ENCODE measurements at regions not wholly inside any gene's neighbourhood (a gene's known extent, or its start where the extent isn't known, plus 50 kb on each side); places are given as distances from the start of the nearest gene placed in this dataset.

DNA sequence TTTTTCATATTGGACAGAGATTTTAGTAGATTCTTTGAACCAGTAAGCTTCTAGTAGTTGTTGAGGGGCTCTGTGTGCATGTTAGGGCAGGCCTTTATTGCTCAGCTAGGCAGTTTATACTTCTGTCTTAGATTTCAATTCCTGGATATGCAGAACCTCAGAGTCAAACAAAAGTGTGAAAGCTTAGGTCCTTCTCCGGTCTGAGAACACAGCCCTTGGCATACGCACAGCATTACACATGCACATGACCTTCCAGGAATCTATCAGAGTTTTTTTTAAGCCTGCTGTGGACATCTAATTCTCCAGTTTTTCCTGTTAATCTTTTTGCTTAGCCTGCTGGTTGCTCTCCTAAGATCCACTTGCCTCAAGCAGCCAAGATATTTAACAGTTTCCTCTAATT, 77.9 kb upstream of the KL start:
- H3K4me3 ChIP-seq (replicated peaks in 1 of 3; ENCODE audit: insufficient read depth in 1 of 3, low read depth in 2 of 3, low read length in 3 of 3), result no peak overlapping the region
- intact Hi-C loops (cut with micrococcal nuclease; ENCODE audit: unreplicated experiment), result no loop called here
- in situ Hi-C loops (cut with HindIII; ENCODE audit: extremely low pct_ligation_motif_present, low pct_unique_long_range_greater_than_20kb), result no loop called here
- WGBS (ENCODE audit: low lambda C conversion rate), result 79% methylated on average over 2 of the region's 2 CpGs
- ChIA-PET POLR2A (no interaction called here), CTCF (ENCODE audit: low intra/inter-chr PET ratio, low total read pairs) (no interaction called here)
- H3K9ac ChIP-seq (ENCODE audit: insufficient read depth, low read depth, low read length), result no peak overlapping the region
- BruUV-seq (replicated peaks), result no TSS peak
- FAIRE-seq, result no peak
- no peak overlapping the region for H2AFZ ChIP-seq (ENCODE audit: low read length)
- no peak for ATAC-seq
- H3K27ac ChIP-seq (ENCODE audit: extremely low read length, insufficient read depth, low read length), result no peak overlapping the region
- H3K79me2 ChIP-seq (ENCODE audit: insufficient read depth, low read length), result no peaks in the 10 kb centered on the region
- H3K4me1 ChIP-seq (ENCODE audit: insufficient read depth, low read length), result no peaks in the 10 kb centered on the region
- no peaks in the 10 kb centered on the region; the same call in 1 of the 2 replicates for H3K9me3 ChIP-seq (ENCODE audit: low read length)
- no peaks in the 10 kb centered on the region for H3K36me3 ChIP-seq (replicated peaks in 1 of 2; ENCODE audit: control insufficient read depth in 1 of 2, insufficient read depth in 2 of 2, low read length in 2 of 2)
- H4K20me1 ChIP-seq (ENCODE audit: insufficient read depth, low read length), result no peaks in the 10 kb centered on the region
- DNase-seq (ENCODE audit: low spot score), result no peak
- no peak overlapping the region for H3K4me2 ChIP-seq (ENCODE audit: low read depth, low read length)
- 0 out of 5 replicates have a peak, but pooled peaks cover 0 to 1% of the 10 kb centered on the region in 2 experiments for H3K27me3 ChIP-seq (ENCODE audit: control insufficient read depth in 1 of 2, insufficient read depth in 2 of 2, low read length in 2 of 2)
- TF ChIP-seq SMC3 (IDR thresholded peaks at IDR 0.05; ENCODE audit: low read length), result no peak
- TF ChIP-seq RAD51 (IDR thresholded peaks at IDR 0.05; ENCODE audit: borderline replicate concordance), result no peak
- TF ChIP-seq, protein P1, sequence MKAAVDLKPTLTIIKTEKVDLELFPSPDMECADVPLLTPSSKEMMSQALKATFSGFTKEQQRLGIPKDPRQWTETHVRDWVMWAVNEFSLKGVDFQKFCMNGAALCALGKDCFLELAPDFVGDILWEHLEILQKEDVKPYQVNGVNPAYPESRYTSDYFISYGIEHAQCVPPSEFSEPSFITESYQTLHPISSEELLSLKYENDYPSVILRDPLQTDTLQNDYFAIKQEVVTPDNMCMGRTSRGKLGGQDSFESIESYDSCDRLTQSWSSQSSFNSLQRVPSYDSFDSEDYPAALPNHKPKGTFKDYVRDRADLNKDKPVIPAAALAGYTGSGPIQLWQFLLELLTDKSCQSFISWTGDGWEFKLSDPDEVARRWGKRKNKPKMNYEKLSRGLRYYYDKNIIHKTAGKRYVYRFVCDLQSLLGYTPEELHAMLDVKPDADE (CRISPR knock-in tag; IDR thresholded peaks at IDR 0.05), result no peak
- no peak for TF ChIP-seq ZNF607 (CRISPR knock-in tag; IDR thresholded peaks at IDR 0.05; ENCODE audit: borderline replicate concordance)
- TF ChIP-seq ZNF230 (CRISPR knock-in tag; IDR thresholded peaks at IDR 0.05), result no peak
- TF ChIP-seq, protein P2, sequence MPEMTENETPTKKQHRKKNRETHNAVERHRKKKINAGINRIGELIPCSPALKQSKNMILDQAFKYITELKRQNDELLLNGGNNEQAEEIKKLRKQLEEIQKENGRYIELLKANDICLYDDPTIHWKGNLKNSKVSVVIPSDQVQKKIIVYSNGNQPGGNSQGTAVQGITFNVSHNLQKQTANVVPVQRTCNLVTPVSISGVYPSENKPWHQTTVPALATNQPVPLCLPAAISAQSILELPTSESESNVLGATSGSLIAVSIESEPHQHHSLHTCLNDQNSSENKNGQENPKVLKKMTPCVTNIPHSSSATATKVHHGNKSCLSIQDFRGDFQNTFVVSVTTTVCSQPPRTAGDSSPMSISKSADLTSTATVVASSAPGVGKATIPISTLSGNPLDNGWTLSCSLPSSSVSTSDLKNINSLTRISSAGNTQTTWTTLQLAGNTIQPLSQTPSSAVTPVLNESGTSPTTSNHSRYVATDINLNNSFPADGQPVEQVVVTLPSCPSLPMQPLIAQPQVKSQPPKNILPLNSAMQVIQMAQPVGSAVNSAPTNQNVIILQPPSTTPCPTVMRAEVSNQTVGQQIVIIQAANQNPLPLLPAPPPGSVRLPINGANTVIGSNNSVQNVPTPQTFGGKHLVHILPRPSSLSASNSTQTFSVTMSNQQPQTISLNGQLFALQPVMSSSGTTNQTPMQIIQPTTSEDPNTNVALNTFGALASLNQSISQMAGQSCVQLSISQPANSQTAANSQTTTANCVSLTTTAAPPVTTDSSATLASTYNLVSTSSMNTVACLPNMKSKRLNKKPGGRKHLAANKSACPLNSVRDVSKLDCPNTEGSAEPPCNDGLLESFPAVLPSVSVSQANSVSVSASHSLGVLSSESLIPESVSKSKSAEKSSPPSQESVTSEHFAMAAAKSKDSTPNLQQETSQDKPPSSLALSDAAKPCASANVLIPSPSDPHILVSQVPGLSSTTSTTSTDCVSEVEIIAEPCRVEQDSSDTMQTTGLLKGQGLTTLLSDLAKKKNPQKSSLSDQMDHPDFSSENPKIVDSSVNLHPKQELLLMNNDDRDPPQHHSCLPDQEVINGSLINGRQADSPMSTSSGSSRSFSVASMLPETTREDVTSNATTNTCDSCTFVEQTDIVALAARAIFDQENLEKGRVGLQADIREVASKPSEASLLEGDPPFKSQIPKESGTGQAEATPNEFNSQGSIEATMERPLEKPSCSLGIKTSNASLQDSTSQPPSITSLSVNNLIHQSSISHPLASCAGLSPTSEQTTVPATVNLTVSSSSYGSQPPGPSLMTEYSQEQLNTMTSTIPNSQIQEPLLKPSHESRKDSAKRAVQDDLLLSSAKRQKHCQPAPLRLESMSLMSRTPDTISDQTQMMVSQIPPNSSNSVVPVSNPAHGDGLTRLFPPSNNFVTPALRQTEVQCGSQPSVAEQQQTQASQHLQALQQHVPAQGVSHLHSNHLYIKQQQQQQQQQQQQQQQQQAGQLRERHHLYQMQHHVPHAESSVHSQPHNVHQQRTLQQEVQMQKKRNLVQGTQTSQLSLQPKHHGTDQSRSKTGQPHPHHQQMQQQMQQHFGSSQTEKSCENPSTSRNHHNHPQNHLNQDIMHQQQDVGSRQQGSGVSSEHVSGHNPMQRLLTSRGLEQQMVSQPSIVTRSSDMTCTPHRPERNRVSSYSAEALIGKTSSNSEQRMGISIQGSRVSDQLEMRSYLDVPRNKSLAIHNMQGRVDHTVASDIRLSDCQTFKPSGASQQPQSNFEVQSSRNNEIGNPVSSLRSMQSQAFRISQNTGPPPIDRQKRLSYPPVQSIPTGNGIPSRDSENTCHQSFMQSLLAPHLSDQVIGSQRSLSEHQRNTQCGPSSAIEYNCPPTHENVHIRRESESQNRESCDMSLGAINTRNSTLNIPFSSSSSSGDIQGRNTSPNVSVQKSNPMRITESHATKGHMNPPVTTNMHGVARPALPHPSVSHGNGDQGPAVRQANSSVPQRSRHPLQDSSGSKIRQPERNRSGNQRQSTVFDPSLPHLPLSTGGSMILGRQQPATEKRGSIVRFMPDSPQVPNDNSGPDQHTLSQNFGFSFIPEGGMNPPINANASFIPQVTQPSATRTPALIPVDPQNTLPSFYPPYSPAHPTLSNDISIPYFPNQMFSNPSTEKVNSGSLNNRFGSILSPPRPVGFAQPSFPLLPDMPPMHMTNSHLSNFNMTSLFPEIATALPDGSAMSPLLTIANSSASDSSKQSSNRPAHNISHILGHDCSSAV (CRISPR knock-in tag; IDR thresholded peaks at IDR 0.05; ENCODE audit: borderline replicate concordance), result no peak
- TF ChIP-seq ZKSCAN5 (CRISPR knock-in tag; IDR thresholded peaks at IDR 0.05), result no peak
- TF ChIP-seq, protein P3, sequence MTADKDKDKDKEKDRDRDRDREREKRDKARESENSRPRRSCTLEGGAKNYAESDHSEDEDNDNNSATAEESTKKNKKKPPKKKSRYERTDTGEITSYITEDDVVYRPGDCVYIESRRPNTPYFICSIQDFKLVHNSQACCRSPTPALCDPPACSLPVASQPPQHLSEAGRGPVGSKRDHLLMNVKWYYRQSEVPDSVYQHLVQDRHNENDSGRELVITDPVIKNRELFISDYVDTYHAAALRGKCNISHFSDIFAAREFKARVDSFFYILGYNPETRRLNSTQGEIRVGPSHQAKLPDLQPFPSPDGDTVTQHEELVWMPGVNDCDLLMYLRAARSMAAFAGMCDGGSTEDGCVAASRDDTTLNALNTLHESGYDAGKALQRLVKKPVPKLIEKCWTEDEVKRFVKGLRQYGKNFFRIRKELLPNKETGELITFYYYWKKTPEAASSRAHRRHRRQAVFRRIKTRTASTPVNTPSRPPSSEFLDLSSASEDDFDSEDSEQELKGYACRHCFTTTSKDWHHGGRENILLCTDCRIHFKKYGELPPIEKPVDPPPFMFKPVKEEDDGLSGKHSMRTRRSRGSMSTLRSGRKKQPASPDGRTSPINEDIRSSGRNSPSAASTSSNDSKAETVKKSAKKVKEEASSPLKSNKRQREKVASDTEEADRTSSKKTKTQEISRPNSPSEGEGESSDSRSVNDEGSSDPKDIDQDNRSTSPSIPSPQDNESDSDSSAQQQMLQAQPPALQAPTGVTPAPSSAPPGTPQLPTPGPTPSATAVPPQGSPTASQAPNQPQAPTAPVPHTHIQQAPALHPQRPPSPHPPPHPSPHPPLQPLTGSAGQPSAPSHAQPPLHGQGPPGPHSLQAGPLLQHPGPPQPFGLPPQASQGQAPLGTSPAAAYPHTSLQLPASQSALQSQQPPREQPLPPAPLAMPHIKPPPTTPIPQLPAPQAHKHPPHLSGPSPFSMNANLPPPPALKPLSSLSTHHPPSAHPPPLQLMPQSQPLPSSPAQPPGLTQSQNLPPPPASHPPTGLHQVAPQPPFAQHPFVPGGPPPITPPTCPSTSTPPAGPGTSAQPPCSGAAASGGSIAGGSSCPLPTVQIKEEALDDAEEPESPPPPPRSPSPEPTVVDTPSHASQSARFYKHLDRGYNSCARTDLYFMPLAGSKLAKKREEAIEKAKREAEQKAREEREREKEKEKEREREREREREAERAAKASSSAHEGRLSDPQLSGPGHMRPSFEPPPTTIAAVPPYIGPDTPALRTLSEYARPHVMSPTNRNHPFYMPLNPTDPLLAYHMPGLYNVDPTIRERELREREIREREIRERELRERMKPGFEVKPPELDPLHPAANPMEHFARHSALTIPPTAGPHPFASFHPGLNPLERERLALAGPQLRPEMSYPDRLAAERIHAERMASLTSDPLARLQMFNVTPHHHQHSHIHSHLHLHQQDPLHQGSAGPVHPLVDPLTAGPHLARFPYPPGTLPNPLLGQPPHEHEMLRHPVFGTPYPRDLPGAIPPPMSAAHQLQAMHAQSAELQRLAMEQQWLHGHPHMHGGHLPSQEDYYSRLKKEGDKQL (CRISPR knock-in tag; IDR thresholded peaks at IDR 0.05; ENCODE audit: low read depth), result no peak
- TF ChIP-seq ESRRA (CRISPR knock-in tag; IDR thresholded peaks at IDR 0.05; ENCODE audit: low read depth), result no peak
- no peak for TF ChIP-seq ZNF557 (CRISPR knock-in tag; IDR thresholded peaks at IDR 0.05)
- no peak for TF ChIP-seq JUND (CRISPR knock-in tag; IDR thresholded peaks at IDR 0.05)
- no peak for TF ChIP-seq ZNF605 (CRISPR knock-in tag; IDR thresholded peaks at IDR 0.05)

All from HepG2 (cell line).